ENCODE measurements at regions not wholly inside any gene's neighbourhood (a gene's known extent, or its start where the extent isn't known, plus 50 kb on each side); places are given as distances from the start of the nearest gene placed in this dataset.
"Not testable (repeated sequence)": the region's sequence is repeated elsewhere in the genome, so short reads cannot be mapped to it uniquely, and the experiment has no call there.

DNA sequence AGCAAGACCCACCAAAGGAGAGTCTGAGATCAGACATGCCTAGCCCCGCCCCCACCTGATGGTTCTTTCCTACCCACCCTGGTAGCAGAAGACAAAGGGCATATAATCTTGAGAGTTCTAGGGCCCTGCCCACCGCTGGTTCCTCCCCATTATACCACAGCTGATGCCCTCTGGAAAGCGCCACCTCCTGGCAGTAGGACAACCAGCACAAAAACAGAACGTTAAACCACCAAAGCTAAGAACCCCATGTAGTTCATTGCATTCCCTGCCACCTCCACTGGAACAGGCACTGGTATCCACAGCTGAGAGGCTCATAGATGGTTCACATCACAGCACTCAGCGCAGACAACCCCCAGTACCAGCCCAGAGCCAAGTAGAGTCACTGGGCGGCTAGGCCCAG is 81.2 kb upstream of the TRPC7 start:
- Histone ChIP-seq H3K27me3 (no peaks in the 10 kb centered on the region), H3K36me3 (no peaks in the 10 kb centered on the region), H3K4me3 (no peak overlapping the region), H3K9me3 (no peaks in the 10 kb centered on the region), H3K27ac (no peak overlapping the region), H3K4me1 (no peaks in the 10 kb centered on the region)
- TF ChIP-seq, protein P1, sequence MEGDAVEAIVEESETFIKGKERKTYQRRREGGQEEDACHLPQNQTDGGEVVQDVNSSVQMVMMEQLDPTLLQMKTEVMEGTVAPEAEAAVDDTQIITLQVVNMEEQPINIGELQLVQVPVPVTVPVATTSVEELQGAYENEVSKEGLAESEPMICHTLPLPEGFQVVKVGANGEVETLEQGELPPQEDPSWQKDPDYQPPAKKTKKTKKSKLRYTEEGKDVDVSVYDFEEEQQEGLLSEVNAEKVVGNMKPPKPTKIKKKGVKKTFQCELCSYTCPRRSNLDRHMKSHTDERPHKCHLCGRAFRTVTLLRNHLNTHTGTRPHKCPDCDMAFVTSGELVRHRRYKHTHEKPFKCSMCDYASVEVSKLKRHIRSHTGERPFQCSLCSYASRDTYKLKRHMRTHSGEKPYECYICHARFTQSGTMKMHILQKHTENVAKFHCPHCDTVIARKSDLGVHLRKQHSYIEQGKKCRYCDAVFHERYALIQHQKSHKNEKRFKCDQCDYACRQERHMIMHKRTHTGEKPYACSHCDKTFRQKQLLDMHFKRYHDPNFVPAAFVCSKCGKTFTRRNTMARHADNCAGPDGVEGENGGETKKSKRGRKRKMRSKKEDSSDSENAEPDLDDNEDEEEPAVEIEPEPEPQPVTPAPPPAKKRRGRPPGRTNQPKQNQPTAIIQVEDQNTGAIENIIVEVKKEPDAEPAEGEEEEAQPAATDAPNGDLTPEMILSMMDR (IDR thresholded peaks at IDR 0.05): no peak
- DNase-seq (ENCODE audit: low spot score in 2 of 2): no peak
- WGBS: 93% methylated on average over 6 of the region's 6 CpGs

DNA sequence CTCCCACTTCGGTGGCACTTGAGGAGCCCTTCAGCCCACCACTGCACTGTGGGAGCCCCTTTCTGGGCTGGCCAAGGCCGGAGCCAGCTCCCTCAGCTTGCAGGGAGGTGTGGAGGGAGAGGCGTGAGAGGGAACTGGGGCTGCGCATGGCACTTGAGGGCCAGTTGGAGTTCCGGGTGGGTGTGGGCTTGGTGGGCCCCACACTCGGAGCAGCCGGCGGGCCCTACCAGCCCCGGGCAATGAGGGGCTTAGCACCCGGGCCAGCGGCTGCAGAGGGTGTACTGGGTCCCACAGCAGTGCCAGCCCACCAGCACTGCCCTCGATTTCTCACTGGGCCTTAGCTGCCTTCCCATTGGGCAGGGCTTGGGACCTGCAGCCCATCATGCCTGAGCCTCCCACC is 78.8 kb upstream of the TRPC7 start:
- DNase-seq (ENCODE audit: low spot score in 2 of 2); H3K9me3 ChIP-seq: not testable (repeated sequence)
- WGBS: 89% methylated on average over 3 of the region's 12 CpGs

DNA sequence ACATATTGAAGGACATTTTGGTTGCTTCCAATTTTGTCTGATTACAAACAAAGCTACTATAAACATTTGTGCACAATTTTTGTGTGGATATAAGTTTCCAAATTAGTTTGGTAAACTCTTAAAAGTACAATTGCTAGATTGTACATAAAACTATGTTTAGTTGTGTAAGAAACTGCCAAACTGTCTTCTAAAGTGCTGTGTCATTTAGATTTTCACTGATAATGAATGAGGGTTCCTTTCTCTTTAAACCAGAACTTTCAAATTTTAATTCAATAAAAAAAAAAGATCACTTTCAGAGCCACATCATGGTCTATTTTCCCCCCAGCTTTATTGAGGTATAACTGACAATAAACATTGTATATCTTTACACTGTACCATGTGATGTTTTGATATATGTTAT is 74.0 kb upstream of the TRPC7 start:
- no peaks in the 10 kb centered on the region for H3K4me1 ChIP-seq
- no peak overlapping the region for H3K27ac ChIP-seq
- DNase-seq (ENCODE audit: low spot score in 2 of 2): no peak
- TF ChIP-seq POLR2A (IDR thresholded peaks at IDR 0.05) (no peak), EP300 (IDR thresholded peaks at IDR 0.05) (no peak), POLR2AphosphoS5 (IDR thresholded peaks at IDR 0.05) (no peak)
- TF ChIP-seq, protein P1 (IDR thresholded peaks at IDR 0.05): no peak
- H3K9me3 ChIP-seq: no peaks in the 10 kb centered on the region
- H3K4me3 ChIP-seq: no peak overlapping the region
- no peaks in the 10 kb centered on the region for H3K27me3 ChIP-seq
- H3K36me3 ChIP-seq: no peaks in the 10 kb centered on the region

More for the DNA sequence above, 78.8 kb upstream of the TRPC7 start:
- not testable (repeated sequence) for H3K27me3 ChIP-seq, H3K36me3 ChIP-seq, H3K4me1 ChIP-seq, H3K27ac ChIP-seq, H3K4me3 ChIP-seq

DNA sequence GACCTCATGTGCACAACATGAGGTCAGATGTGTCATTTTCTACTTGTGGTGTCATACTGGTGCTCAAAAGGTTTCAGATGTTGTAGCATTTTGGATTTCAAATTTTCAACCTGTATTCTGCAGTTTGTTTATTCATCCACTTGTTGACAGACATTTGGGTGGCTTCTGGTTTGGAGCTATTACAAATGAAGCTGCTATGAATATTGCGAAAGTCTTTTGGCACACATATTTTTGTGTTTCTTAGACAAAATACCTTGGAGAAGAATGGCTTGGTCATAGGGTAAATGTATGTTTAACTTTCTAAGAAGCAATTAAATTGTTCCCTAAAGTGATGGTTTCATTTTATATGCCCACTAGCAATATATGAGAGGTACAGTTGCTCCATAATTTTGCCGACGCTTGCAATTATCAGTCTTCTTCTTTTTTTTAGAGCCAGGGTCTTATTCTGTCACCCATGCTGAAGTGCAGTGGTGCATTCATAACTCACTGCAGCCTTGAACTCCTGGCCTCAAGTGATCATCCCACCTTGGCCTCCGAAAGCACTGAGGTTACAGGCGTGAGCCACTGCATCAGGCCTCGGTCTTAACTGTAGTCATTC is 70.7 kb upstream of the TRPC7 start:
- TF ChIP-seq POLR2A (IDR thresholded peaks at IDR 0.05): no peak
- TF ChIP-seq, protein P1 (IDR thresholded peaks at IDR 0.05): no peak
- TF ChIP-seq POLR2AphosphoS5 (IDR thresholded peaks at IDR 0.05): no peak
- no peak for TF ChIP-seq EP300 (IDR thresholded peaks at IDR 0.05)
- H3K9me3 ChIP-seq: no peaks in the 10 kb centered on the region
- H3K4me3 ChIP-seq: no peak overlapping the region
- H3K27ac ChIP-seq: no peak overlapping the region
- H3K4me1 ChIP-seq: no peaks in the 10 kb centered on the region
- WGBS: 92% methylated on average over 6 of the region's 6 CpGs
- no peak for DNase-seq (ENCODE audit: low spot score in 2 of 2)
- no peaks in the 10 kb centered on the region for H3K36me3 ChIP-seq
- H3K27me3 ChIP-seq: no peaks in the 10 kb centered on the region

DNA sequence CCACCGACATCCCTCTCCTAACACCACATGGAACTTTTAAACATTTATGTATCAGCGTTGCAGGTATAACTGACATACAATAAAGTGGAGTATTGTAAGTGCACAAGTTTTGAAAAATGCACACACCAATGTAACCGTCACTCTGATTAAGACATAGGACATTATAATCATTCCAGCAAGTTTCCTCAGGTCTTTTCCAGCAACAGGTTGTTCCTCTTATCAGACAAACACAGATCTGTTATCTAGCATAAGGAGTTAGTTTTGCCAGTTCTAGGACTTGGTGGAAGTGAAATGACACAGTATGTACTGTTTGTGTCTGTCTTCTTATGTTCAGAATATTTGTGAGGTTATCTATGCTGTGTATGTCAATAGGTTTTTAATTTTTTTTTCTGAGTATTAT is 69.5 kb upstream of the TRPC7 start:
- no peaks in the 10 kb centered on the region for H3K9me3 ChIP-seq
- H3K4me3 ChIP-seq: no peak overlapping the region
- DNase-seq (ENCODE audit: low spot score in 2 of 2): no peak
- TF ChIP-seq, protein P1 (IDR thresholded peaks at IDR 0.05): no peak
- no peak for TF ChIP-seq POLR2A (IDR thresholded peaks at IDR 0.05)
- TF ChIP-seq EP300 (IDR thresholded peaks at IDR 0.05): no peak
- TF ChIP-seq POLR2AphosphoS5 (IDR thresholded peaks at IDR 0.05): no peak
- H3K27me3 ChIP-seq: no peaks in the 10 kb centered on the region
- H3K4me1 ChIP-seq: no peaks in the 10 kb centered on the region
- no peaks in the 10 kb centered on the region for H3K36me3 ChIP-seq
- 89% methylated on average over 3 of the region's 3 CpGs for WGBS
- H3K27ac ChIP-seq: no peak overlapping the region

DNA sequence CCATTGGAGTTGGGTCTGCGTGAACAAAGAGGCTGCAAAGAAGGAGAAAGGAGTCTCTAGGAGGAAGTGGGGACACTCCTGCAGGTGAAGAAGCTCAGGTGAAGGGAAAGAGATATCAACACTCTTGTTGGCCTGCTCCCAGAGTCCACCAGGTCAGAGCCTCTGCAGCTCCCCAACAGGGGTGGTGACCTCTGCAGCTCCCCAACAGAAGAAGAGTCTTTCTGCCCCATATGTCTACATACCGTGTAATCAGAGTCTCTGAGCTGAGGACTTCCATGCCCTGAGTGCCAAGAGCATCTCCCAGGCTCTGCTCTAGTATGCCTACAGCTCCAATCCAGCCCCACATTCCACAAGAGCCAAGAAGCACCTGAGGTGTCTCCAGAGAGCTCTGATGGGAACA is 67.4 kb upstream of the TRPC7 start:
- DNase-seq (ENCODE audit: low spot score in 2 of 2): no peak
- Histone ChIP-seq H3K4me3 (no peak overlapping the region), H3K27ac (no peak overlapping the region), H3K27me3 (no peaks in the 10 kb centered on the region), H3K4me1 (no peaks in the 10 kb centered on the region), H3K9me3 (no peaks in the 10 kb centered on the region), H3K36me3 (no peaks in the 10 kb centered on the region)
- TF ChIP-seq, protein P1 (IDR thresholded peaks at IDR 0.05): no peak
- TF ChIP-seq EP300 (IDR thresholded peaks at IDR 0.05): no peak
- no peak for TF ChIP-seq POLR2AphosphoS5 (IDR thresholded peaks at IDR 0.05)
- TF ChIP-seq POLR2A (IDR thresholded peaks at IDR 0.05): no peak
- 81% methylated on average over 1 of the region's 2 CpGs for WGBS
